ENCODE measurements at regions not wholly inside any gene's neighbourhood (a gene's known extent, or its start where the extent isn't known, plus 50 kb on each side); places are given as distances from the start of the nearest gene placed in this dataset.

DNA sequence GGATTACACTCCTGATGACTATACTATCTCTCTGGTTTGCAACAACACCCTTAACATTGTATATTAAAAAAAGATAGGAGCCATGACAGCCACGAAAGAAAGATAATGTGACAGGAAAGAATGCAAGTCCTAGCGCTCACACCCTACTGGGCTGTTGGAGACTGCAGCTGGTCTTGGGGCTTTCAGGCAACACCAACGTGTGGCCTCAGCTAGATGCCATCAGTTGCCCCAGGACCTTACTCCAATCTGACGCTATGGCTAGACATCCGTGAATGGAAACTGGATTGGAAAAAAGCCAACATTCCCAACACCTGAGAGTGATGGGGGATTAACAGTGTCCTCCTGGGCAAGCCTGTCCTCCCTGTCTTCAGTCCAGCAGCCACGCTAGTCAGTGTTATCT is 357.4 kb upstream of the GULP1 start:
- intact Hi-C loops (cut with micrococcal nuclease; ENCODE audit: unreplicated experiment), result no loop called here
- TF ChIP-seq, protein P1, sequence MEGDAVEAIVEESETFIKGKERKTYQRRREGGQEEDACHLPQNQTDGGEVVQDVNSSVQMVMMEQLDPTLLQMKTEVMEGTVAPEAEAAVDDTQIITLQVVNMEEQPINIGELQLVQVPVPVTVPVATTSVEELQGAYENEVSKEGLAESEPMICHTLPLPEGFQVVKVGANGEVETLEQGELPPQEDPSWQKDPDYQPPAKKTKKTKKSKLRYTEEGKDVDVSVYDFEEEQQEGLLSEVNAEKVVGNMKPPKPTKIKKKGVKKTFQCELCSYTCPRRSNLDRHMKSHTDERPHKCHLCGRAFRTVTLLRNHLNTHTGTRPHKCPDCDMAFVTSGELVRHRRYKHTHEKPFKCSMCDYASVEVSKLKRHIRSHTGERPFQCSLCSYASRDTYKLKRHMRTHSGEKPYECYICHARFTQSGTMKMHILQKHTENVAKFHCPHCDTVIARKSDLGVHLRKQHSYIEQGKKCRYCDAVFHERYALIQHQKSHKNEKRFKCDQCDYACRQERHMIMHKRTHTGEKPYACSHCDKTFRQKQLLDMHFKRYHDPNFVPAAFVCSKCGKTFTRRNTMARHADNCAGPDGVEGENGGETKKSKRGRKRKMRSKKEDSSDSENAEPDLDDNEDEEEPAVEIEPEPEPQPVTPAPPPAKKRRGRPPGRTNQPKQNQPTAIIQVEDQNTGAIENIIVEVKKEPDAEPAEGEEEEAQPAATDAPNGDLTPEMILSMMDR (IDR thresholded peaks at IDR 0.05; ENCODE audit: insufficient read depth in 1 of 2, low read depth in 1 of 2, low read length in 1 of 2, severe bottlenecking in 1 of 2, unreplicated experiment in 1 of 2), result no peak
- CTCF ChIA-PET, result no interaction called here

DNA sequence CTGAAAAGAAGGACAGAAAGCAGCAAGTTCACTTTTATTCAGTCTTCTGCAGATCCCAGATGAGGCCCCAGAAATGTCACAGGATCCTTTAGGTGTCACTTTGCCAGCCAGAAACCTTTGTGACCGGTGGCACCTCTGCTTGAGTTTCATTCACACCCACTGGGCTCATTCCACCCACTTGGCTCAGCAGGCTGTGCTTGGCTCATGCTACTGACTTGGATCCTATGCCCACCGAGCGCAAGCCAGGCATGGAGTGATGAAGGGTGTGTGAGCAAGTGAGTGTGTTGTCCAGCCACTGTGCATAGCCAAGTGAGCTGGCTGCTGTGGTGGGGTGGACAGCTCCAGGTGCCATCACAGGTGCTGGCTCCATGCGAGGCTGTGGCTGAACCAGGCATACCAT is 357.0 kb upstream of the GULP1 start:
- Mint-ChIP-seq H3K9me3 (ENCODE audit: unreplicated experiment) (no peaks in the 10 kb centered on the region), H3K4me3 (ENCODE audit: unreplicated experiment) (no peak overlapping the region), H3K36me3 (ENCODE audit: insufficient read depth, unreplicated experiment) (no peaks in the 10 kb centered on the region), H3K27ac (ENCODE audit: unreplicated experiment) (no peak overlapping the region), H3K4me1 (ENCODE audit: low read depth, unreplicated experiment) (peaks cover 4% of the 10 kb centered on the region), H3K27me3 (ENCODE audit: insufficient read depth, unreplicated experiment) (no peaks in the 10 kb centered on the region)
- DNase-seq, result no peak
- Histone ChIP-seq H3K36me3 (ENCODE audit: control insufficient read depth, insufficient read depth, low read length) (no peaks in the 10 kb centered on the region), H3K9me3 (no peaks in the 10 kb centered on the region; the same call in 1 of the 2 replicates), H3K4me1 (no peaks in the 10 kb centered on the region), H3K4me3 (ENCODE audit: low read depth, low read length) (no peak overlapping the region), H3K27me3 (replicated peaks; ENCODE audit: control insufficient read depth, insufficient read depth, low read length) (no peaks in the 10 kb centered on the region)
- TF ChIP-seq, protein P1 (IDR thresholded peaks at IDR 0.05; ENCODE audit: insufficient read depth in 1 of 2, low read depth in 1 of 2, low read length in 1 of 2, severe bottlenecking in 1 of 2, unreplicated experiment in 1 of 2), result no peak
- ChIA-PET CTCF (no interaction called here), POLR2A (no interaction called here)
- BruUV-seq (replicated peaks), result no TSS peak
- intact Hi-C loops (cut with micrococcal nuclease; ENCODE audit: unreplicated experiment), result no loop called here

More for the DNA sequence above, 357.4 kb upstream of the GULP1 start:
- Histone ChIP-seq H3K27me3 (replicated peaks; ENCODE audit: control insufficient read depth, insufficient read depth, low read length) (no peaks in the 10 kb centered on the region), H3K9me3 (no peaks in the 10 kb centered on the region; the same call in 1 of the 2 replicates), H3K4me1 (no peaks in the 10 kb centered on the region), H3K4me3 (ENCODE audit: low read depth, low read length) (no peak overlapping the region), H3K36me3 (ENCODE audit: control insufficient read depth, insufficient read depth, low read length) (no peaks in the 10 kb centered on the region)
- H3K27me3 Mint-ChIP-seq (ENCODE audit: insufficient read depth, unreplicated experiment), result no peaks in the 10 kb centered on the region
- POLR2A ChIA-PET, result no interaction called here
- no TSS peak for BruUV-seq (replicated peaks)
- no peak overlapping the region for H3K4me3 Mint-ChIP-seq (ENCODE audit: unreplicated experiment)
- H3K27ac Mint-ChIP-seq (ENCODE audit: unreplicated experiment), result no peak overlapping the region
- no peaks in the 10 kb centered on the region for H3K36me3 Mint-ChIP-seq (ENCODE audit: insufficient read depth, unreplicated experiment)
- no peak for DNase-seq
- no peaks in the 10 kb centered on the region for H3K9me3 Mint-ChIP-seq (ENCODE audit: unreplicated experiment)
- H3K4me1 Mint-ChIP-seq (ENCODE audit: low read depth, unreplicated experiment), result peaks cover 6% of the 10 kb centered on the region

DNA sequence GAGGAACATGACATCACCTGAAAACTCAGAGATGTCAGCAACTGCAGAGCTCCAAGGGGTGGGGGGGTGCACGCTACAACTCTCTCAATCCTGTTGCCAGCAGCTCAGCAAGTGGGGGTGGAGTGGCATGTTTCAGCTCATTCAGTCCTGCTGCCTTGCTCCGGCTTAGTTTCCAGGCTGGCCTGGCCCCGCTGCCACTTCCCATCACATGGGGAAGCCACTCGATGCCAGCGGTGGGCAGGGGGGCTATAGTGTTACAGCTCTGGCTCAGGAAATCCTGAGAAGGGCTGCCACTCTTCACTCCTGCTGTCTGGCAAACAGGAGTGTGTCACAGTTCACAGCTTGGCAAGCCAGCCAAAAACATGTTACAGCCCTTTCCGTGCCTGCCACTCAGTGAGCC is 356.5 kb upstream of the GULP1 start:
- POLR2A ChIA-PET, result no interaction called here
- Histone ChIP-seq H3K36me3 (ENCODE audit: control insufficient read depth, insufficient read depth, low read length) (no peaks in the 10 kb centered on the region), H3K9me3 (no peaks in the 10 kb centered on the region; the same call in 1 of the 2 replicates), H3K4me1 (no peaks in the 10 kb centered on the region), H3K27me3 (replicated peaks; ENCODE audit: control insufficient read depth, insufficient read depth, low read length) (no peaks in the 10 kb centered on the region), H3K4me3 (ENCODE audit: low read depth, low read length) (no peak overlapping the region)
- Mint-ChIP-seq H3K27ac (ENCODE audit: unreplicated experiment) (no peak overlapping the region), H3K27me3 (ENCODE audit: insufficient read depth, unreplicated experiment) (no peaks in the 10 kb centered on the region), H3K36me3 (ENCODE audit: insufficient read depth, unreplicated experiment) (no peaks in the 10 kb centered on the region), H3K4me3 (ENCODE audit: unreplicated experiment) (no peak overlapping the region), H3K4me1 (ENCODE audit: low read depth, unreplicated experiment) (no peaks in the 10 kb centered on the region), H3K9me3 (ENCODE audit: unreplicated experiment) (no peaks in the 10 kb centered on the region)
- intact Hi-C loops (cut with micrococcal nuclease; ENCODE audit: unreplicated experiment), result no loop called here
- DNase-seq, result no peak
- CTCF ChIA-PET, result no interaction called here
- TF ChIP-seq, protein P1 (IDR thresholded peaks at IDR 0.05; ENCODE audit: insufficient read depth in 1 of 2, low read depth in 1 of 2, low read length in 1 of 2, severe bottlenecking in 1 of 2, unreplicated experiment in 1 of 2), result no peak
- no TSS peak for BruUV-seq (replicated peaks)
